ENCODE measurements at regions not wholly inside any gene's neighbourhood (a gene's known extent, or its start where the extent isn't known, plus 50 kb on each side); places are given as distances from the start of the nearest gene placed in this dataset.

DNA sequence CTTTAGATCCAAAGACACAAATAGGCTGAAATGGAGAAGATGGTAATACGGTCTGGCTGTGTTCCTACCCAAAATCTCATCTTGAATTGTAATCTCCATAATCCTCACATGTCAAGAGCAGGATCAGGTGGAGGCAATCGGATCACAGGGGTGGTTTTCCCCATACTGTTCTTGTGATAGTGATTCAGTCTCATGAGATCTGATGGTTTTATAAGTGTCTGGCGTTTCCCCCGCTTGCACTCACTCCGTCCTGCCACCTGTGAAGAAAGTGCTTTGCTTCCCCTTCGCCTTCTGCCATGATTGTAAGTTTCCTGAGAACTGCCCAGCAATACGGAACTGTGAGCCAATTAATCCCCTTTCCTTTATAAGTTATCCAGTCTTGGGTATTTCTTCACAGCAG, 1795.5 kb upstream of the FLRT2 start:
- Histone ChIP-seq H3K9ac (ENCODE audit: low read length) (no peak overlapping the region), H4K20me1 (ENCODE audit: insufficient read depth, low read length) (no peaks in the 10 kb centered on the region), H3K9me3 (ENCODE audit: low read length) (no peaks in the 10 kb centered on the region), H2AFZ (ENCODE audit: low read length) (no peak overlapping the region), H3F3A (ENCODE audit: insufficient read depth, low read length) (no peaks in the 10 kb centered on the region), H3K4me1 (ENCODE audit: insufficient read depth, low read length, severe bottlenecking) (no peaks in the 10 kb centered on the region), H3K4me3 (ENCODE audit: low read depth, low read length, poor library complexity, severe bottlenecking) (no peak overlapping the region), H3K36me3 (ENCODE audit: insufficient read depth, low read length) (no peaks in the 10 kb centered on the region), H3K9me2 (ENCODE audit: low read depth, low read length) (no peaks in the 10 kb centered on the region), H3K27ac (ENCODE audit: low read depth, low read length, poor library complexity, severe bottlenecking) (no peak overlapping the region), H3K79me2 (ENCODE audit: insufficient read depth, low read length) (no peaks in the 10 kb centered on the region), H3K27me3 (ENCODE audit: insufficient read depth, low read length) (no peaks in the 10 kb centered on the region), H3K4me2 (ENCODE audit: low read length) (no peak overlapping the region)
- TF ChIP-seq, protein P1, sequence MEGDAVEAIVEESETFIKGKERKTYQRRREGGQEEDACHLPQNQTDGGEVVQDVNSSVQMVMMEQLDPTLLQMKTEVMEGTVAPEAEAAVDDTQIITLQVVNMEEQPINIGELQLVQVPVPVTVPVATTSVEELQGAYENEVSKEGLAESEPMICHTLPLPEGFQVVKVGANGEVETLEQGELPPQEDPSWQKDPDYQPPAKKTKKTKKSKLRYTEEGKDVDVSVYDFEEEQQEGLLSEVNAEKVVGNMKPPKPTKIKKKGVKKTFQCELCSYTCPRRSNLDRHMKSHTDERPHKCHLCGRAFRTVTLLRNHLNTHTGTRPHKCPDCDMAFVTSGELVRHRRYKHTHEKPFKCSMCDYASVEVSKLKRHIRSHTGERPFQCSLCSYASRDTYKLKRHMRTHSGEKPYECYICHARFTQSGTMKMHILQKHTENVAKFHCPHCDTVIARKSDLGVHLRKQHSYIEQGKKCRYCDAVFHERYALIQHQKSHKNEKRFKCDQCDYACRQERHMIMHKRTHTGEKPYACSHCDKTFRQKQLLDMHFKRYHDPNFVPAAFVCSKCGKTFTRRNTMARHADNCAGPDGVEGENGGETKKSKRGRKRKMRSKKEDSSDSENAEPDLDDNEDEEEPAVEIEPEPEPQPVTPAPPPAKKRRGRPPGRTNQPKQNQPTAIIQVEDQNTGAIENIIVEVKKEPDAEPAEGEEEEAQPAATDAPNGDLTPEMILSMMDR (IDR thresholded peaks at IDR 0.05; ENCODE audit: low read length) = no peak

- H3K9ac ChIP-seq (ENCODE audit: low read length) = no peak overlapping the region
- H3K79me2 ChIP-seq (ENCODE audit: insufficient read depth, low read length) = no peaks in the 10 kb centered on the region
- no peaks in the 10 kb centered on the region for H3K9me2 ChIP-seq (ENCODE audit: low read depth, low read length)
- no peaks in the 10 kb centered on the region for H3K27me3 ChIP-seq (ENCODE audit: insufficient read depth, low read length)
- H3K4me2 ChIP-seq (ENCODE audit: low read length) = no peak overlapping the region
- no peaks in the 10 kb centered on the region for H4K20me1 ChIP-seq (ENCODE audit: insufficient read depth, low read length)
- no peak overlapping the region for H3K27ac ChIP-seq (ENCODE audit: low read depth, low read length, poor library complexity, severe bottlenecking)
- no peaks in the 10 kb centered on the region for H3K9me3 ChIP-seq (ENCODE audit: low read length)
- no peaks in the 10 kb centered on the region for H3F3A ChIP-seq (ENCODE audit: insufficient read depth, low read length)
- TF ChIP-seq EZH2 (IDR thresholded peaks at IDR 0.05; ENCODE audit: borderline replicate concordance, low read length) = no peak
- TF ChIP-seq, protein P1 (IDR thresholded peaks at IDR 0.05; ENCODE audit: low read length) = no peak
- H3K36me3 ChIP-seq (ENCODE audit: insufficient read depth, low read length) = no peaks in the 10 kb centered on the region
- no peaks in the 10 kb centered on the region for H3K4me1 ChIP-seq (ENCODE audit: insufficient read depth, low read length, severe bottlenecking)
- no peak overlapping the region for H3K4me3 ChIP-seq (ENCODE audit: low read depth, low read length, poor library complexity, severe bottlenecking)
- H2AFZ ChIP-seq (ENCODE audit: low read length) = no peak overlapping the region
Measured at GRCh38 chr14:83741269-83741668, 1788.7 kb upstream of the FLRT2 start.

GRCh38 chr14:83744224-83744623, 1785.7 kb upstream of the FLRT2 start:
- H3K4me2 ChIP-seq (ENCODE audit: low read length) = no peak overlapping the region
- H3K36me3 ChIP-seq (ENCODE audit: insufficient read depth, low read length) = no peaks in the 10 kb centered on the region
- no peaks in the 10 kb centered on the region for H3F3A ChIP-seq (ENCODE audit: insufficient read depth, low read length)
- TF ChIP-seq, protein P1 (IDR thresholded peaks at IDR 0.05; ENCODE audit: low read length) = no peak
- no peak for TF ChIP-seq EZH2 (IDR thresholded peaks at IDR 0.05; ENCODE audit: borderline replicate concordance, low read length)
- H3K27ac ChIP-seq (ENCODE audit: low read depth, low read length, poor library complexity, severe bottlenecking) = no peak overlapping the region
- no peaks in the 10 kb centered on the region for H3K9me2 ChIP-seq (ENCODE audit: low read depth, low read length)
- no peaks in the 10 kb centered on the region for H3K27me3 ChIP-seq (ENCODE audit: insufficient read depth, low read length)
- H3K9me3 ChIP-seq (ENCODE audit: low read length) = no peaks in the 10 kb centered on the region
- H4K20me1 ChIP-seq (ENCODE audit: insufficient read depth, low read length) = no peaks in the 10 kb centered on the region
- no peaks in the 10 kb centered on the region for H3K79me2 ChIP-seq (ENCODE audit: insufficient read depth, low read length)
- H3K4me1 ChIP-seq (ENCODE audit: insufficient read depth, low read length, severe bottlenecking) = no peaks in the 10 kb centered on the region
- H3K4me3 ChIP-seq (ENCODE audit: low read depth, low read length, poor library complexity, severe bottlenecking) = no peak overlapping the region
- H3K9ac ChIP-seq (ENCODE audit: low read length) = no peak overlapping the region
- H2AFZ ChIP-seq (ENCODE audit: low read length) = no peak overlapping the region
